GM12891 (cell line): ENCODE measurements at regions not wholly inside any gene's neighbourhood (a gene's known extent, or its start where the extent isn't known, plus 50 kb on each side); places are given as distances from the start of the nearest gene placed in this dataset.

Source experiments
- POLR2A ChIP-seq: IDR thresholded peaks from 2 replicates; pipeline ENCODE4 v1.6.1; 2011; ENCODE audit warnings: low read depth, low read length, control low read depth
- POLR2AphosphoS5 ChIP-seq: IDR thresholded peaks from 2 replicates; pipeline ENCODE4 v1.6.1; 2011; ENCODE audit warnings: low read depth, low read length, control low read depth
- POU2F2 ChIP-seq: IDR thresholded peaks from 2 replicates; pipeline ENCODE4 v1.6.1; 2011; ENCODE audit warnings: low read depth, mild to moderate bottlenecking, control low read depth, low read length, moderate library complexity
- TAF1 ChIP-seq: IDR thresholded peaks from 2 replicates; pipeline ENCODE4 v1.6.1; 2011; ENCODE audit warnings: low read depth, low read length, control low read depth

- TF ChIP-seq POLR2AphosphoS5 (no peak), TAF1 (no peak), POLR2A (no peak), POU2F2 (no peak)
These were observed 1674.9 kb downstream of the REEP3 start for GRCh38 chr10:65196111-65196510.
